ENCODE measurements at regions not wholly inside any gene's neighbourhood (a gene's known extent, or its start where the extent isn't known, plus 50 kb on each side); places are given as distances from the start of the nearest gene placed in this dataset.
"Not testable (repeated sequence)": the region's sequence is repeated elsewhere in the genome, so short reads cannot be mapped to it uniquely, and the experiment has no call there.

DNA sequence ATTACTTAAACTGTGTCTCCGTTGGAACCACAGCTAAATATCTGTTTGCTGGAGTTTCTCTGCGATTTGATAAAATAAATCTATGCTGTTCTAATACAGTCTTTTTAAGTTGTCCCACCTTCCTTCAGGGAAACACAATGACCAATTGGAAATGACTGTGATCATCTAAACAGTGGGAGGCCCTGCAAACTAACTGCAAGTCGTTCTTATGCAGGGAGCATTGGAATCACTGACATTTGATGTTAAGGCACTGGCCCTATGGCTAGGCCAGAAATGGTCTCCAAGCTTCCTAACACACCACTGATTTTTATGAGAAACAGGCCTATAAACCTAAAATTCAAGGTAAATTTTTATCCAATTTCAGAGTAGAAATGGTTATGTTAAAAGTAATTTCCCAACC lies 645.2 kb downstream of the LMO4 start:
- Histone ChIP-seq H3K4me3 (no peak overlapping the region), H3K36me3 (no peaks in the 10 kb centered on the region), H3K9me3 (replicated peaks) (no peaks in the 10 kb centered on the region), H3K27ac (no peak overlapping the region), H3K4me1 (peaks cover 3% of the 10 kb centered on the region; the same call in 1 of the 2 replicates), H3K27me3 (no peaks in the 10 kb centered on the region)
- no peak for DNase-seq

DNA sequence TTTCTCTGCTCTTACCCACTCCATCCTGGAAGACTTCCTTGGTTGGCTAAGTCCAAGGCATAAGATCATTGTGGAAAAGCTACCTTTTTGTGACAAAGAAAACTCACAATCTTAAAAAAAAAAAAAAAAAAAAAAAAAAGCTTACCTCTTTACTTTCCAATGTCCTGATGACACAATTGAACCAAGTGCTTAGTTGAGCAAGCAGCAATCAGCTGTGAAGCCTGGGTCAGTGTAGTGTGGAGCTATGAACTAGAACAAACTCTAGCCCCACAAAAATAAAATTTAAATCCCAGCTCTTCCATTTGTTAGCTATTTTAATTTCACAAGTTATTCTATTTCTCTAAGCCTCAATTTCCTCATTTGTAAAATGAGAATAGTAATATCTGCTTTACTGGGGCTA lies 647.6 kb downstream of the LMO4 start:
- Histone ChIP-seq H3K4me3 (no peak overlapping the region), H3K9me3 (replicated peaks) (no peaks in the 10 kb centered on the region), H3K27me3 (no peaks in the 10 kb centered on the region), H3K4me1 (no peaks in the 10 kb centered on the region), H3K27ac (no peak overlapping the region), H3K36me3 (no peaks in the 10 kb centered on the region)
- DNase-seq, result no peak

DNA sequence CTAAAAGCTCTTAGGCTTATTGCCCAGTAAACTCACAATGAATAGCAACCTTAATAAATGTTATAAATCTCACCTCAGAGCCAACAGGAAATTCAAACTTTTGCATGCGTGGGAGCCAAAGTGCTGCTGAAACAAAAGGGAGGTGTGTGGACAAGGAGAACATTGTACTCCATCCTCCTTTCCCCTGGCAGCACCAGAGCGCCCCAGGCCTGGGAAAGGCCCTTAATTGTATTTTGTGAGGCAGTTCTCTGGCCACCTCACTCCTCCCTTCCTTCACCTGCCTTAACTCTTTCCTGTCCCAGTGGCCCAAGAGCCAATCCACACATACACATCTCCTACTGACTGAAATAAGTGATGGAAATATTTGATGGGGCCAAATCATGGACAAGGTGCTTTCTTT lies 648.5 kb downstream of the LMO4 start:
- H3K4me3 ChIP-seq, result no peak overlapping the region

DNA sequence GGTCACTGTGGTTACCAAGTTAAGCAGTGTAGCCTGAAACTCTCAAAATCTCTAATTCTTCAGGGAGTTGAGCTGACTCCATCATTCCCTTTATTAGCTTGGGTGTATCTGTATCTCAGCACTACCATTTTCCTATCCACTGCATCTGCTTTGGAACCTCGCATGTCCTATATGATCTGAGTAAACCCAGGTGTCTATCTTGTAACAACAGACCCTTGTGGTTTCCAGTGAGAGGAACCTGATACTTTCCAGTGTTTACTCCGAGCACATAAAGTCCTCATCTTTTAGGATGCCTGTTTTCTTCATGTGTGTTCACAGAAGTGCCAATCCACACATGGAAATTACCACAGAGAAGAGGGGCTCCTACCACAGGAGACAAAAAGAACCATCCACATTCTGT lies 650.4 kb downstream of the LMO4 start:
- H3K4me1 ChIP-seq, result no peaks in the 10 kb centered on the region
- no peak overlapping the region for H3K4me3 ChIP-seq
- H3K27ac ChIP-seq, result no peak overlapping the region
- H3K27me3 ChIP-seq, result no peaks in the 10 kb centered on the region
- no peaks in the 10 kb centered on the region for H3K36me3 ChIP-seq
- H3K9me3 ChIP-seq (replicated peaks), result no peaks in the 10 kb centered on the region
- DNase-seq, result peak in 1 of 2 experiments; percentile 8

More for the DNA sequence above, 648.5 kb downstream of the LMO4 start:
- no peak overlapping the region for H3K27ac ChIP-seq
- H3K4me1 ChIP-seq, result no peaks in the 10 kb centered on the region
- DNase-seq, result no peak
- no peaks in the 10 kb centered on the region for H3K27me3 ChIP-seq
- no peaks in the 10 kb centered on the region for H3K9me3 ChIP-seq (replicated peaks)
- H3K36me3 ChIP-seq, result no peaks in the 10 kb centered on the region

DNA sequence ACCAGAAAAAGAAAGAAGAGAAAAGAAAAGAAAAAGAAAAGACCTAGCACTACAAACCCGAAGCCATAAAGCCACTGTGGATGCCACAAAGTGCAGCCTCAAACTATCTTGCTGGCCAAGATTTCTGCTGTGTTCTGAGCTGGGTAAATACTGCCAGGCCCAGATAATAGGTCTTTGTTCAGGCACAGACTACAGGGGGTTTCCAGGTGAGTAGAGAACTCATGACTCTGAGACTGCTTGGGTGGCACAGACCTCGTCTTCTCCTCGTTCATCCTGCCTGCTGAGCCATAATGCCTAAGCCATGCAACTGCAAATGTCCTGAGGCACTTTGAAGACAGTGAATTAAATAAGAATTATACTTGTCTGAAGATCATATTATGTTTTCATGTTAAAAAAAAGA lies 651.8 kb downstream of the LMO4 start:
- Histone ChIP-seq H3K4me1 (no peaks in the 10 kb centered on the region), H3K4me3 (no peak overlapping the region), H3K27me3 (no peaks in the 10 kb centered on the region), H3K9me3 (replicated peaks) (no peaks in the 10 kb centered on the region), H3K36me3 (no peaks in the 10 kb centered on the region), H3K27ac (no peak overlapping the region)
- no peak for DNase-seq

DNA sequence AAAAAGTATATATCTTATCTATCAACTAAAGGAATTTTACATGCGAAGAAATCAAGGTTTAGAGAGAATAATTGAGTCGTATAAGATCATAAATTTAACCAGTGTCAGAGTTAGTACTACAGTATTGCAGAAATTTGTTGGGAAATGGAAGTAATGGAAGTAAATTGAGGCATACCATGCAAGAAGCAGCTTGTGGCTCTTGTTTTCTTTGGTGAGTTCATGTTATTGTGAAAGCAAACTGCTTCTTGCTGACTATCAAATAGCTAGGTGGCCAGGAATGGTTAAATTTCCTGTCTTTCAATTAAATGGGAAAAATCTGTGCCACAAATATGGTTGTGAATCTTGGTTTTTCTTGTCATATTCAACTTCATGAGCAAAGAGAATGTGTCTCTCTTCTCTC lies 652.7 kb downstream of the LMO4 start:
- Histone ChIP-seq H3K27me3 (no peaks in the 10 kb centered on the region), H3K4me3 (no peak overlapping the region), H3K27ac (no peak overlapping the region), H3K4me1 (no peaks in the 10 kb centered on the region), H3K36me3 (no peaks in the 10 kb centered on the region), H3K9me3 (replicated peaks) (no peaks in the 10 kb centered on the region)
- no peak for DNase-seq

DNA sequence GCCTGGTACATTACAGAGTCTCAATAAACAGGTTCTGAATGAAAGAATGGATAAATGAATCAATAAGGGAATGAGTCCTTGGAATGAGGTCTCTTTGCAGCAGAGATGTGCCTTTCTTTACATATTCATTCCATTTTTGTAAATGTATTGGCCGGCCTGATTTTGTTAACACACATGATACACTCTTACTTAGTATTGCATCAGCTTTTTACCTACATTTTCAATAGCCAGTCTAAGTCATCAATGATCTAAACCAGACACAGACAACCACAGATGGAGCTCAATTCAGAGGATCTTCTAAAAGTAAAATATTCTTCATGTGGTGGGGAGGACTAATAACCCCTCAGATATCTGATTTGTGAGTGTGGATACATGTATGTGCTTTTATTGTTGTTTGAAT lies 653.1 kb downstream of the LMO4 start:
- no peak overlapping the region for H3K27ac ChIP-seq
- H3K9me3 ChIP-seq (replicated peaks), result no peaks in the 10 kb centered on the region
- DNase-seq, result no peak
- H3K36me3 ChIP-seq, result no peaks in the 10 kb centered on the region
- no peaks in the 10 kb centered on the region for H3K4me1 ChIP-seq
- no peak overlapping the region for H3K4me3 ChIP-seq
- no peaks in the 10 kb centered on the region for H3K27me3 ChIP-seq

DNA sequence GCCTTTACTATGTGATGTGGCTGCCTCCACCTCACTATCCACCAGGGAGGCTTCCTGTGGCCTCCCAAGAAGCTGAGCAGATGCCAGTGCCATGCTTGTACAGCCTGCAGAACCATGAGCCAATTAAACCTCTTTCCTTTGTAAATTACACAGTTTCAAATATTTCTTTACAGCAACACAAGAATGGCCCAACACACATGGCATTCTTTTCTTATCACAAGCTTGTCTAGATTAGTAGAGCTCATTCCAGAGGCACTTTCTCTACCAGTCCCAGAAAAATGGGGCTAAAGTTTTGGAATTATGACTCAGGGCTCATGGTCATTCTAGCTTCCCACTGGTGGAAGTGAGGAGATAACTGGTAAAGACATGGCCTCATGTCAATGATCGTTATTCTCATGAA lies 655.2 kb downstream of the LMO4 start:
- no peaks in the 10 kb centered on the region for H3K9me3 ChIP-seq (replicated peaks)
- DNase-seq, result no peak
- H3K4me3 ChIP-seq, result no peak overlapping the region
- H3K4me1 ChIP-seq, result no peaks in the 10 kb centered on the region
- H3K36me3 ChIP-seq, result no peaks in the 10 kb centered on the region
- no peak overlapping the region for H3K27ac ChIP-seq
- H3K27me3 ChIP-seq, result no peaks in the 10 kb centered on the region

DNA sequence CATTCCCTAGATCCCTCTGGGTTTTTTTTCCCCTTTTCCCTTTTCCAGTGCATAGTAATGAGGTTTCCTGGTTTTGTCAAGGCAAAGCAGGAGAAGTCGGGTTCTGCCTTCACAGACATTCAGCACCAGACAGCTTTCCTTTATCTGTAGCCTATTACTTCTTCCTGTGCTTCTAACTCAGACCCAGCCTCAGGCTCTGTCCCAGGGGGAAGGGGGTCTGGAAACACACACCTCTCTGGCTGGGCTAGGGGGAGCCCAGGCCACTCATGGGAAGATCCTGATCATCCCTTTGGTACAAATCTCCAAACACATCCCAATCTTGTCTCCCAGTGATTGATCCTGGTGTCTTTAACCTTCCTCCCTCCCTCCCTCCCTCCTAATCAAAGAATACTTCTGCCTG lies 656.4 kb downstream of the LMO4 start:
- H3K9me3 ChIP-seq (replicated peaks), result no peaks in the 10 kb centered on the region
- no peaks in the 10 kb centered on the region for H3K4me1 ChIP-seq
- H3K27ac ChIP-seq, result no peak overlapping the region
- H3K36me3 ChIP-seq, result no peaks in the 10 kb centered on the region
- H3K4me3 ChIP-seq, result no peak overlapping the region
- H3K27me3 ChIP-seq, result no peaks in the 10 kb centered on the region
- DNase-seq, result no peak

DNA sequence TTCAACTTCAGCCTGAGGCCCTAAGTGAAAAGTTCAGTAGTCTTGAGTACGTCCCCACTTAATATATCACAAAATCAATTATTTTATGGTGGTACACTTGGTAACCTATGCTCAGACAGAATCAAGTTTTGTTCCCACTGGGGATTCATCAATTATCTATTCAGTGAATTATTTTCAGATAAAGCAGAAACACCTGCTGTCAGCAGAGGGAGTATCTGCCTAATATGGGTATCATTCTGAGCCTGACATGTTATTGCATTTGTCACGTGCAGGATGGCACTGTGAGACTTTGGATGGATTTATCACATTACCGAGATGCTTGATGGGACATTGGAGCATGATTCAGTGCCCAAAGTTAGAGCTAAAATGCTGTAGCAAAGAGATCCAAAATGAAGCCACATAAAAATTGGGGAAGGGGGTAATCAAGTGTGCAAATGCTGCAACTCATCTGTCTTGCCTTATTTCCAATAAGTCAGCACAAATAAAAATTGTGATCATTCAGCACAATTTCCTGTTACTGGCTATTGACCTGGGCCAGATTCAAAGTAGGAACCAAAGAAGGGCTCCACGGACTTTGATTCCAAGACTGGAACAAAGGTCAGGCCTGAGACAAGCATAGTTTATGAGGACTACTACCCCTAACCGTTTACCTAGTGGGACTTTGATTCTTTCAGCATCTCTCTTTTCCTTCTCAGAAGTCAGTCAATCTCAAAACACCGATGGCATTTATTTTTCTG lies 657.6 kb downstream of the LMO4 start:
- Histone ChIP-seq H3K27me3 (no peaks in the 10 kb centered on the region), H3K9me3 (replicated peaks) (no peaks in the 10 kb centered on the region), H3K4me1 (no peaks in the 10 kb centered on the region), H3K4me3 (no peak overlapping the region), H3K36me3 (no peaks in the 10 kb centered on the region), H3K27ac (no peak overlapping the region)
- no peak for DNase-seq

DNA sequence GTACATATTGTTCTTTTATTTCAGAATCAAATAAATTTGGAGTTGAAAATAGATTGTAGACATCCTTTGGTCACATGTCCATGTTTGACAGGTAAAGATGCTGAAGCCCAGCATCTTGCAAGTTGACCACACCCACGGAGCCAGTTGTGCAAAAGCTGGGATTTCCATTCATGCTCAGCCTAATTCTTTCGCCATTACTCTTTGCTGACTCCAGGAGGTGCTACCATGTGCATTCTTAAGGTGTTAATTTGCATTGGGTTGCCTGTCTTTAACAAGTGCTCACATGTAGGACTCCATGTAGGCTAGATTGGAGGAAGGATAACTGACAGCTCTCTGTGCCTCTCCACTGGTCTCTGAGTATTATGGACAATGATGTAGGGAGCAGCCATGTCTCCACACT lies 660.7 kb downstream of the LMO4 start:
- Histone ChIP-seq H3K4me3 (no peak overlapping the region), H3K4me1 (no peaks in the 10 kb centered on the region), H3K27ac (no peak overlapping the region), H3K9me3 (replicated peaks) (no peaks in the 10 kb centered on the region), H3K36me3 (no peaks in the 10 kb centered on the region), H3K27me3 (no peaks in the 10 kb centered on the region)
- DNase-seq, result no peak

DNA sequence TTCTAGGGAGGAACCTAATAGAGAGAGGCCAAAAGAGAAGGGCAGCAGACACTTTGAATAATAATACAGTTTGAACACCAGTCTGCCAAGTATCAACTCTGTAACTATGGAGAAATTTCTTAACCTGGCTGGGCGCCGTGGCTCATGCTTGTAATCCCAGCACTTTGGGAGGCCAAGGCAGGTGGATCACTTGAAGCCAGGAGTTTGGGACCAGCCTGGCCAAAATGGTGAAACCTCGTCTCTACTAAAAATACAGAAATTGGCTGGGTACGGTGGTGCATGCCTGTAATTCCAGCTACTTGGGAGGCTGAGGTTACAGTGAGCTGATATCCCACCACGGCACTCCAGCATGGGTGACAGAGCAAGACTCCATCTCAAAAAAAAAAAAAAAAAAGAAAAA lies 663.9 kb downstream of the LMO4 start:
- DNase-seq; H3K27me3 ChIP-seq; H3K4me3 ChIP-seq; H3K27ac ChIP-seq; H3K36me3 ChIP-seq; H3K4me1 ChIP-seq; H3K9me3 ChIP-seq (replicated peaks): not testable (repeated sequence)

DNA sequence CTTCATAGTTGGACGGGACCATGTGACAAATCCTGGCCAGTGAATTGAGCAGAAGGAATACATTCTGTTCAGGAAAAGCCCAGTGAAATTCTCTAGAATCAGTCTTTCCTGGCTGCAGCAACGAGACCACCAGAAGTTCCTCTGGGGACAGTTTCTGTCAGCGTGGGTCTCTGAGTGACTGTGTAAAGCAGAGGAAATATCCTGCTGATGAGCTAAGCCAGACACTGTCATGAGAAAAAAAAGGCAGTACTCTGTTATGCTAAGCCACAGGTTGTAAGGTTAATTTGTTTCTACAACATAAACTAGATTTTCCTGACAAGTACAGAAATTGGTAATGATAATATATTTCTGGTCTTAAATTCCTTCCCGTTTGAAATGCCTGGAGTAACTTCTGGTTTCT lies 664.4 kb downstream of the LMO4 start:
- Histone ChIP-seq H3K27me3 (no peaks in the 10 kb centered on the region), H3K4me1 (no peaks in the 10 kb centered on the region), H3K36me3 (no peaks in the 10 kb centered on the region), H3K4me3 (no peak overlapping the region), H3K9me3 (replicated peaks) (no peaks in the 10 kb centered on the region), H3K27ac (no peak overlapping the region)
- no peak for DNase-seq

DNA sequence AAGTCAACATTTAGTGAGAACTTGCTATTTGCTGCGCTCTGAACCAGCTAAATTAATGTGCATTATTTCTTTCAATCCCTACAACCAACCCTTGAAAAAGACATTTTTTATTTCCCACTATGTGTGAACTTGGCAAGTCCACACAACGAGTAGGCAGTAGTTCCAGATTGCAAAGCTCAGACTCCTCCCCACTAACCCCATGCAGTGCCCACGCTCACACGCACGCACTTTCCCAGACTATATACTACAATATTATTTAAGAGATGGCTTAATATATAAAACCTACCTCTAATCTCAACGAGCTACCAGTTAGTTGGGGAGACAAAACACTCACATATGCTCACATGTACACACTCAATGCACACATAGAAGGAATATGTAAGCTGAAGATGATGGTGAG lies 671.2 kb downstream of the LMO4 start:
- no peak for DNase-seq
- H3K27ac ChIP-seq, result no peak overlapping the region
- no peaks in the 10 kb centered on the region for H3K36me3 ChIP-seq
- no peaks in the 10 kb centered on the region for H3K9me3 ChIP-seq (replicated peaks)
- H3K27me3 ChIP-seq, result no peaks in the 10 kb centered on the region
- no peak overlapping the region for H3K4me3 ChIP-seq
- no peaks in the 10 kb centered on the region for H3K4me1 ChIP-seq

DNA sequence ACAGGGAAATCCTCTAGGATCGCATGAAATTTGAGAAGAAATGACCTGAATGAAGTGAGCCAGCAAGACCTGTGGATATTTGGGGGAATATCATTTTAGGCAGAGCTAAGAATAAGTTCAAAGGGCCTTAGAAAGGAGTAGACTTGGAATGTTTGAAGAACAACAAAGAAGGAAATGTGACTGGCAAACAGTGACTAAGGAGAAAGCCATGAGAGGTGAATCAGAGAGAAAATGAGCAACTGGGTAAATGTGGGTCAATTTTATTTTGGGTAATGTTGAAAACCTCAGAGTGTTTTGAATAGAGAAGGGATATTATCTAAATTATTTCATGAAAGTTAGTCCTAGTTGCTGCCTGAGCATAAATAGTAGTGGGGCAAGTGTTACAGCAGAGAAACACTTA lies 672.8 kb downstream of the LMO4 start:
- Histone ChIP-seq H3K36me3 (no peaks in the 10 kb centered on the region), H3K27ac (no peak overlapping the region), H3K27me3 (no peaks in the 10 kb centered on the region), H3K4me3 (no peak overlapping the region), H3K4me1 (no peaks in the 10 kb centered on the region), H3K9me3 (replicated peaks) (no peaks in the 10 kb centered on the region)
- DNase-seq, result no peak

DNA sequence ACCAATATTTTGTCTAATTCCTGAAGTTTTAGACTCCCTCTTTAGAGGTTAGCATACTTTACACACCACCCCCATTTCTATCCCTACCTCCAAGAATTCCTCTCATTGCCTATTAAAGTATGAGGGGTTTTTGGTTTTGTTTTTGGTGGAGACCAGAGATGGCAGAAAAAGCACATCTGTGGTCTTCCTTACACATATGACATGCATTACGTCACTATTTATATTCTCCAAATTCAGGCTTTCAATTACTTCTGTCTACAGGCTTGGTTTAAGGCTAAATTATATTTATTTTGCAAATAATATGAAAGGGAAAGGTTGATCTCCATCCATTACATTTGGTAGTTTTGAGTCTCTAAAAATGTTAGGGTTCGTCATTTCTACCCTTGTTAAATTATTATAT lies 674.6 kb downstream of the LMO4 start:
- no peak overlapping the region for H3K4me3 ChIP-seq
- H3K4me1 ChIP-seq, result no peaks in the 10 kb centered on the region
- H3K27me3 ChIP-seq, result no peaks in the 10 kb centered on the region
- no peaks in the 10 kb centered on the region for H3K36me3 ChIP-seq
- H3K9me3 ChIP-seq (replicated peaks), result no peaks in the 10 kb centered on the region
- DNase-seq, result no peak
- H3K27ac ChIP-seq, result no peak overlapping the region

Measured in SJCRH30 (cell line).